Activated CD4-positive, alpha-beta T cell treated with anti-CD3 and anti-CD28 coated beads for 1 hour (primary cell): ENCODE measurements at regions not wholly inside any gene's neighbourhood (a gene's known extent, or its start where the extent isn't known, plus 50 kb on each side); places are given as distances from the start of the nearest gene placed in this dataset.
"Not testable (repeated sequence)": the region's sequence is repeated elsewhere in the genome, so short reads cannot be mapped to it uniquely, and the experiment has no call there.

ENCODE experiments used
- DNase-seq: peaks from one replicate; pipeline ENCODE4 v3.0.0-alpha.2; 2020

- no peak for DNase-seq
Observed at GRCh38 chr2:18063826-18064470, 185.5 kb downstream of the KCNS3 start.

DNA sequence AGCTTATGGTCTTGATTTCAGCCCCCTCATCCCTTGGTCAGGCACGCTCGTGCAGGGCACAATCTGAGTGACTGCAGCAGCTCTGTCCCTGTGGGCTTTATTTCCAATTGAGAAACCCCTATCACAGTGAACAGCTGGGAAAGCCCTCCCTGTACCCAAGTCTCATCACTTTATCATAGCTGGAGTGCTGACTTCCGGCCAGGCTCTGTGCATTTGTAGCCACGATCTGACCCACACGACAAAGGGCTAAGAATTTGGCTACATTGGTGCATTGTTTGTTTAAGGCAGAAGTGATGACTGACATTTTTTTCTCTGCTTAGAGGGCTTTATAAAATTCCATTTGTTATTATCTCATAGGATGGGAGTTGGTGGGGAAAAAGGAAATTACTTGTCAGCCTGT lies 184.4 kb downstream of the KCNS3 start:
- DNase-seq: no peak

DNA sequence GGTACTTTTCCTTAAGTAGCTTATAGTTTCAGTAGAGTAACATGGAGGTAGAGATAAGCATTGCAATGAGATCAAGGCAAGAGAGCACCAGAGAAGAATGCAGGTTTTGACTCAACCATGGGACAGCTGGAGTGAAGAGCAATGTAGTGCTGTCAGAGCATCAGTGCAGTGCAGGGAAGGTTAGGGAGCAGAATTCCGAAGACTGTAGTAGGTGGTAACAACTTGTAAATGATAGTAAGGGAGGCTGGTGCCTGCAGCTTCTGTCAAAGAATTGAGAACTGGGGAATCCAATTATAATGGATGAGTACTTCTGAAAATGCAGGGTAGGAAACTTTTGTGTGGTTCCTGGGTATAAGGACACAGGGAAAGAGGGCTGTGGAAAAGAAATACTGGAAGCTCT lies 183.2 kb downstream of the KCNS3 start:
- no peak for DNase-seq

DNA sequence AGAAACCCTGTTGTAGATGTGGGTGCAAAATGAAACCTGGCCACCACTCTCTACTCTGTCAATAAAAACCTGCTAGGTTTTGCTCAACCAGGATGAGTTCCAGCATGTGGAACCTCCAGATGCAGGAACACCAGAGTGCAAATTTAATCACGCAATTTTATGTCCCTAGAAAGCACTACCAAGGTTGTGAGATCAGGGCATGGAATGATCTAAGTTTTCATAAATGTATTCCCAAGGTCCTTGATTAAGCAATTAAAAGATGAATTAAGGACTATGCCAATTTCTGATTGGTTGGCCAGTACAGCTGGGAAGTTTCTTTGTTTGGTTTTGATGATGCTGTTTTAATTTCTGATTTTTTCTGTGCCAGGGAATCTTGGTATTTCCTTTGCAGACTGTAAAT lies 179.2 kb downstream of the KCNS3 start:
- no peak for DNase-seq

DNA sequence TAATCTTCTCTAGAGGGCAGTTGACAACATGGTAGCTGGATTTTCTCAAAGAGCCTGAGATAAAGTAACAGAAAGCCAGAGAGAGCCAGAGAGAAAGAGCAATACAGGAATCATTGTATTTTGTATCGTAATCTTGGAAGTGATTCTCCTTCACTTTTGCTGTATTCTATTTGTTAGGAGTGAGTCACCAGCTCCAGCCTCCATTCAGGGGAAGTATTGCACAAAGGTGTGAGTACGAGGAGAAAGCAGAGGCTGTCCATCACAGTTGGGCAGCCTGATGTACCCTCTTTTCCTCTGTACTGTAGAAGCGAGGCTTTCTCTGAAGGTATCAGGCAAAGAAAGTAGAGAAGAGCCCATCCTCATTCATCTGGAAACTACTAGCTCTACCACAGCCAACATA lies 176.8 kb downstream of the KCNS3 start:
- no peak for DNase-seq

DNA sequence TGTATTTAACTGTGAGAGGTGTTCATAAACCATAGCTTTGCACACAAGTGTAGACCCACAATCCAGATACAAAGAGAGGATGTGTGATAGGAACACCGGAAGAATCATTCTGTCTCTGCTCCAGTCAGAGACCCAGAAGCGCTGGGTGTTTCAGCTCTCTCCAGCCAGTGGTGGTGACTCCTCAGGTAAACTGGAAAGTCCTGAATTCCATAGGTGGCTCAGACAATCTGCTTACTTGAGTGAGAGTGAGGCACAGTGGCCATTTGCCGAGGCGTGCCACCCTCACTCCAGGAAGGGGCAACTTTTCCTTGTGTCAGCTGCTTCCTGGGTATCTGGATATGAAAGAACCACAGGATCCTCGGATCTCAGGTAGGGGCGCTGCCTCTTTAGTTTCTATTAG lies 171.5 kb downstream of the KCNS3 start:
- no peak for DNase-seq

GRCh38 chr2:18049325-18049724 lies 170.9 kb downstream of the KCNS3 start:
- DNase-seq: no peak

DNA sequence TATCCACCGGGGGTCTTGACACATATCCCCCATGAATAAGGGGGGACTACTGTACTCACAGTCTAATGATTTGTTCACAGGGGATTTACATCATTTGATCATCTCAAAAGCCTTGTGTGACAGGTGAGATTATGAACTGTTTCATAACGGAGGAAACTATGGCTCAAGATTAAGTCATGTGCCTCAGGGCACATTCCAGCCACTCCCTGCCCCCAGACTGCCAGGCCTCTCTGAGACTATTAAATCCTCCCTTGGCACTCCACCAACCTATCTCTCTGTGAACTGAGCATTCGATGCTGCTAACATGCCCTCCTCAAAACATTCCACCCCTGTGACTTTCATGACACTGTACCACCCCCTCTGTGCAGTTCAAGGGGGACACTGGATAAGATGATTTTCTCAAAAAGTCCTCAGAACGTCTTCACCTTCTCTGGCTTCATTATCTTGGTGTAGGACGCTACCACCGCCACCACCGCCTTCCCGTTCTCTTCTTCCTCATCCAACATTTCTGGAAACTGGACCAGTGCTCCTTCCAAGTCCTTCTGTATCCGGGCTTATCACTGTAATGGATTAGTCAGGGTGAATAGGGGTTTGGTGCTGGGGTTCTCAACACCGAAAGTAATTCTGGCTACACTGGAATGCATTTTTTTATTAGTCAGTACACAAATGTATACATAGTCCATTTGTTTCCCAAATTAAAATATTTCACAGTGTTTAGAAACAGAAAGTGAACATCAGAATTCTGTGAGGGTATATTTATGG lies 169.6 kb downstream of the KCNS3 start:
- no peak for DNase-seq

DNA sequence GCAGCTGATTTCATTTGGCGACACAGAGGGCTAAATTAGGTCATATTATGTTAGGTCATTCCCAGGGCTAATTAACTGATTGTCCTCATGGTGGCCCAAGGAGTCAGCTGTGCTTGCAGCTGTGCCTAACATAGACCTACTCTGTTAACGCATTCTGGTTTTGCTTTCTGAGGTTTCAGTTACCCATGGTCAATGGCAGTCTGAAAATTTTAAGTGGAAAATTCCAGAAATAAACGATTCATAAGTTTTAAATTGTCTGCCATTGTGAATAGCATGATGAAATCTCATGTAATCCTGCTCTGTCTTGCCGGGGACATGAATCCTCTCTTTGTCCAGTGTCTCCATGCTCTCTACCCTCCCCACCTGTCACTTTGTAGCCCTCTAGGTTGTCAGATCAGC lies 168.7 kb downstream of the KCNS3 start:
- DNase-seq: no peak

GRCh38 chr2:18046558-18047212 lies 168.2 kb downstream of the KCNS3 start:
- no peak for DNase-seq

DNA sequence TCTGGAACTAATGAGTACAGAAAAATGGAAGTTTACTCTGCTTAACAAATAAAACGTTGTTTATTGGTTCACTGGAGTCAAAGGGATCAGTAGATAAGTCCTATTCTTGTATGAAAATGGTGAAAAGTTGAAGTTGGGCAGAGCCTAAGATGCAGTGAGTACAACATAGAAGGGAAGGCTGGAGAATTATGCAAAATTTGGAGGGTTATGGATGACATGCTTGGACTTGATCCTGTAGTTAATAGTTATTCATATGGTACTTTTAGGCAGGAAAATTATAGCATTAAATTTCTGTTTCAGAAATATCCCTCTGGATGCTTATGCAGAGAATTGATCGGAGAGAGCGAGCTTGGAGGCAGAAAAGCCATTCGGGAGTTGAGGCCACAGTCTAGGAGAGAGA lies 167.6 kb downstream of the KCNS3 start:
- DNase-seq: no peak

DNA sequence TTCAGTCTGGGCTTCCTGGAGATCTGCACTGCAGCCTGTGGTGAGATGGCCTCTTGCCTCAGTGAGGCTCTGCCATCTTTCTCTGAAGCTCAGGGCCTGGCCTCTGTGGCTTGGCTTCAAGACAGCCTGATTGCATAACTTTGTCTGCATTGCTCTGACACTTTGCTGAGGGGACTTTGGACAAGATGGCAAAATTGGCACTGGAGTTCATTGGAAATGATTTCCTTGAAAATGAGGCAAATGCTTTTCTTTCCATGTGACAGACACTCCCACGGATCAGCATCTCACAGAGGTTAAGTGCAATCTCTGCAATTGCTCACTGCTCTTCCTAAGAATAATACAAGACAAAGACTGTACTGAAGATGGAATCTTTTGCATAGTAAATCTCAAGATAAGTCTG lies 166.8 kb downstream of the KCNS3 start:
- DNase-seq: no peak

GRCh38 chr2:18017381-18017780 lies 138.9 kb downstream of the KCNS3 start:
- not testable (repeated sequence) for DNase-seq

DNA sequence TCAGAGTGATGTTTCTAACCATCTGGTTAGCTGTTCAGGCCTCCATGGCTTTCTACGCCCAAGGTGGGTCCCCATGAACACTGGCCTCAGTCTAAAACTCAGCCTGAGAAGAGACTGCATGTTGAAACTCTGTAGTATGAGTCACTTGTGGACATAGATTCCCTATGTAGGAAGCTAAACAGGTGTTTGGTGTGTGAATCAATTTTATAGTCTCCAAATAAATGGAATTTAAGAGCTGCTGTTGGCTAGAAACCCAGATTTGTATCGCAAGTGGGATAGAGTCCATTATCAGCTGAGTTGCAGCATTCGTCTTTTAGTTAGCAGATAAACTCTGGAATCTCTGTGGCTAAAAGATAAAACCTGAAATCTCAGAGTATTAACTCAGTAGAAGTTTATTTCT lies 131.4 kb downstream of the KCNS3 start:
- DNase-seq: no peak

DNA sequence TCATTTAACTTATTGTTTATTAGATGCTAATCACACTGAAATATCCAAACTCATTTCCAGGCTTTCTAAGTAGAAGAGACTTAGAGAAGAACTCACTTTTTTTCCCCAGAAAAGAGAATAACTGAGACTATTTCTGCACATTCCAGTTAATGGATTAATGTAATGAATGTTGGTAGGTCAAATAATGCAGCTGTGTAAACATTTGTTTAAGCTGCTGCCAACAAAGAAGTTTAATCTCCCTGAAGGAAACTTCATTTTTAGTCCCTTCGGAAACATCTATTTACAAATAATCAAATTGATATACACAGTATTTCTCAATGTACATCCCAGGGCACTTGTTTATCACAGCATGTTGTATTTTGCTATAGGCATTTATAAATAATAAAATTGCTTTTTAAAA lies 126.9 kb downstream of the KCNS3 start:
- no peak for DNase-seq

DNA sequence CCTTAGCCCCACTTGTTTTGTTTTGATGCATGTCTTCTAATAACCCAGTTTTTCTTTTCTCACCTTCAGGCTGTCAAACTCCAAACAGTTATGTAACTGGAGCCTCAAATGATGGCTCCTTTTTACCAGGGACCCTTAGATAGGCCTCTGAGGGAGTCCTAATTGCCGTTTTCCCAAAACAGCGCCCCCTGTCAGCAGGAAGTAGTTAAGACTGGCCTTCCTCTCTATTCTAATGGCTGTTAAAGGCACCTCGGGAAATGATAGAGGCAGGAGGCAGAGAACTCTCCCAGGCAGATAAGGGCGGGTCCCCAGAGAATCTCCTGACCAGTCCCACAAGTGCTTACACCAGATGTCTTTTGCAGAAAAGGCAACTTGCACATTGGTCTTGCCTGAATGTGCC lies 123.2 kb downstream of the KCNS3 start:
- DNase-seq: no peak

DNA sequence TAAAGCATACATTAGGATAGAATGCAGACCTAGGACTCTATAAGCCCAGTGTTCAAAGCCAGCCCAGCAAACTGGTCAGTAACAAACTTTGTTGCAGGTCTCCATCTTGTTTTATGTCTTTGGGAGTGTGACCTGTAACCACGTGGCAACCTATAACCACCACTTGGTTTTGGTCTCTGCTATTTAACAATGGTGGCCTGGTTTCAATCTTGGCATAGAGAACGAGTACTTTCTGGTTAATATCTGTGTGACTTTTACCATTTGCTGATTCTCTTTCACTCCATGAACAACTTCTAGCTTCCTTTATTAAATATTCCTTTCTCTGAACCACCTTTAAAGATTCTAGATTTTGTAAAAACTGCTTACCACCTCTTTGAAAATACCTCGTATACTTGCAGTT lies 118.5 kb downstream of the KCNS3 start:
- DNase-seq: no peak

DNA sequence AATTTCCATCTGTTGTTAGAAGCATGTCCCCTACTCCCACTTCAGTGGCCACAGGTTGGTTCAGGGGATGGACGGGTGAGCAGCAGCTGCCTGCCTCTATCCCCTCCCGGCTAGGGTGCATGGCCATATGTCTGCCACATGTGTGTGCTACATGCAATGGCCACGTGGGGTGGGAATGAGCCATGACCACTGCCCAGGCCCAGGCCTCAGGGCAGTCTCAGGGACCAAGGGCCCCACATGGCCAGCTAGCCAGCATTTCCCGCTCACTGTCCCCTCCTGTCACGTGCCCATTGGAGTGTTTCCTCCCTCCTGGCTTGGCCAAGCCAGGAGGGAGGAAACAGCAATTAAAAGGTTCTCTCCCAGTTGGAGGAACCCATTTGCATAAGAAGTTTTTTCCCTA lies 117.1 kb downstream of the KCNS3 start:
- no peak for DNase-seq
